Smooth muscle cell (in vitro differentiated cells): ENCODE measurements at regions not wholly inside any gene's neighbourhood (a gene's known extent, or its start where the extent isn't known, plus 50 kb on each side); places are given as distances from the start of the nearest gene placed in this dataset.

Experiments used
- DNase-seq: peaks from one replicate; lab custom pipeline; 2025; ENCODE audit not compliant: unreplicated experiment; lab: John Stamatoyannopoulos, UW
- H2AFZ ChIP-seq: fragments of 200-600 bp; sonication (generic); 2 replicates; pipeline ENCODE4 v1.6.0; 2016; ENCODE audit warnings: antibody characterized with exemption, low read depth, mild to moderate bottlenecking
- H3F3A ChIP-seq: fragments of 200-600 bp; sonication (generic); 2 replicates; pipeline ENCODE4 v1.6.0; 2017; ENCODE audit warnings: antibody characterized with exemption, low read depth
- H3K27ac ChIP-seq: fragments of 200-600 bp; sonication (generic); 2 replicates; pipeline ENCODE4 v1.5.1; 2016; ENCODE audit warnings: low read depth, mild to moderate bottlenecking
- H3K27me3 ChIP-seq: fragments of 200-600 bp; sonication (generic); 2 replicates; pipeline ENCODE4 v1.6.1; 2016; ENCODE audit warnings: low read depth, mild to moderate bottlenecking
- H3K36me3 ChIP-seq: fragments of 200-600 bp; sonication (generic); 2 replicates; pipeline ENCODE4 v1.5.1; 2016; ENCODE audit warnings: low read depth
- H3K4me1 ChIP-seq: fragments of 200-600 bp; sonication (generic); 2 replicates; pipeline ENCODE4 v1.5.1; 2016; ENCODE audit warnings: low read depth
- H3K4me2 ChIP-seq: fragments of 200-600 bp; sonication (generic); 2 replicates; pipeline ENCODE4 v1.6.0; 2016; ENCODE audit warnings: mild to moderate bottlenecking
- H3K4me3 ChIP-seq: fragments of 200-600 bp; sonication (generic); 2 replicates; pipeline ENCODE4 v1.5.1; 2016; ENCODE audit warnings: mild to moderate bottlenecking
- H3K79me2 ChIP-seq: fragments of 200-600 bp; sonication (generic); 2 replicates; pipeline ENCODE4 v1.6.0; 2016; ENCODE audit warnings: low read depth, mild to moderate bottlenecking
- H3K9ac ChIP-seq: fragments of 200-600 bp; sonication (generic); 2 replicates; pipeline ENCODE4 v1.6.0; 2016; ENCODE audit warnings: low read depth
- H3K9me3 ChIP-seq: fragments of 200-600 bp; sonication (generic); replicated peaks from 2 replicates; pipeline ENCODE4 v1.5.1; 2016; ENCODE audit warnings: low read depth
- H4K20me1 ChIP-seq: fragments of 200-600 bp; sonication (generic); 2 replicates; pipeline ENCODE4 v1.6.0; 2016; ENCODE audit warnings: low read depth
- WGBS: methylation state at CpG from one replicate; pipeline ENCODE4 v1.1.7; 2016; ENCODE audit warnings: low lambda C conversion rate; 5-methylcytosine and 5-hydroxymethylcytosine counted together
- TF ChIP-seq, protein P1 (sequence below): fragments of 200-600 bp; sonication (generic); IDR thresholded peaks from 2 replicates; pipeline ENCODE4 v1.5.1; 2017; ENCODE audit warnings: borderline replicate concordance, mild to moderate bottlenecking, antibody characterized with exemption; ENCODE audit not compliant: insufficient read depth, poor library complexity, severe bottlenecking

DNA sequence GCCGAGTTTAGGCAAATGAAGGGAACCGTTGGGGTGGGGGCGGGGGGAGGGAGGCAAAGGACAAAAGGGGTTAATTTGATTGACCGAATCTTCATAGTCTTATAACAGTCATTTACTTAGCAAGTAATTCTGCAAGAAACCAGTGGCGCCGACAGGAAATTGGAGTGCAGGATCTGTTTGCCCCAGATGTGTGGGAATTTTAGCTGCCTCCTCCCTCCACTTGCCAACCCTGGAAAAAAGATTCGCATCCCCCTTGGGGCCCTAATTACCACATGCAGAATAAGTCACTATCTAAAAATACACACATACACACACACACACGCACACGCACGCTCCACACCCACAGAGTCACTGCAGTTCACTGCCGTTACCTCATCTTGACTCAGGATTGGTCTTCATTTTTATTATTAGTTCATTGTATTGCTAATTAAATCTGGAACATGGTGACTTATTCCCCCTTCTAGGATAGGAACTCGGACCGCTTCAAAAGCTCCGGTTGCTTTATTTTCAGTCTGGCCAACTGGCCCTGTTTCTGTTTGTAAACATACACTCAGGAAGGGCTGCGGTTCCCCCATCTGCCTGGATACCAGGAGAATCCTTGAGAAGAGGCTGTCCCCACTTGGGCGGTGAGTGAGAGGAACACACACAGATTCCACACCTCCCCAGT lies 241.6 kb upstream of the SALL1 start:
- Histone ChIP-seq H3K4me2 (peak overlapping the region; percentile 41), H3K36me3 (no peaks in the 10 kb centered on the region), H2AFZ (no peak overlapping the region), H3K9me3 (no peaks in the 10 kb centered on the region), H3K27me3 (no peaks in the 10 kb centered on the region), H3K4me3 (no peak overlapping the region), H4K20me1 (no peaks in the 10 kb centered on the region), H3K79me2 (no peaks in the 10 kb centered on the region), H3K27ac (peak overlapping the region; percentile 86), H3K4me1 (peaks cover 32% of the 10 kb centered on the region), H3F3A (no peaks in the 10 kb centered on the region), H3K9ac (peak overlapping the region; percentile 59)
- 32% methylated on average over 16 of the region's 16 CpGs for WGBS
- TF ChIP-seq, protein P1, sequence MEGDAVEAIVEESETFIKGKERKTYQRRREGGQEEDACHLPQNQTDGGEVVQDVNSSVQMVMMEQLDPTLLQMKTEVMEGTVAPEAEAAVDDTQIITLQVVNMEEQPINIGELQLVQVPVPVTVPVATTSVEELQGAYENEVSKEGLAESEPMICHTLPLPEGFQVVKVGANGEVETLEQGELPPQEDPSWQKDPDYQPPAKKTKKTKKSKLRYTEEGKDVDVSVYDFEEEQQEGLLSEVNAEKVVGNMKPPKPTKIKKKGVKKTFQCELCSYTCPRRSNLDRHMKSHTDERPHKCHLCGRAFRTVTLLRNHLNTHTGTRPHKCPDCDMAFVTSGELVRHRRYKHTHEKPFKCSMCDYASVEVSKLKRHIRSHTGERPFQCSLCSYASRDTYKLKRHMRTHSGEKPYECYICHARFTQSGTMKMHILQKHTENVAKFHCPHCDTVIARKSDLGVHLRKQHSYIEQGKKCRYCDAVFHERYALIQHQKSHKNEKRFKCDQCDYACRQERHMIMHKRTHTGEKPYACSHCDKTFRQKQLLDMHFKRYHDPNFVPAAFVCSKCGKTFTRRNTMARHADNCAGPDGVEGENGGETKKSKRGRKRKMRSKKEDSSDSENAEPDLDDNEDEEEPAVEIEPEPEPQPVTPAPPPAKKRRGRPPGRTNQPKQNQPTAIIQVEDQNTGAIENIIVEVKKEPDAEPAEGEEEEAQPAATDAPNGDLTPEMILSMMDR = no peak
- DNase-seq = no peak

DNA sequence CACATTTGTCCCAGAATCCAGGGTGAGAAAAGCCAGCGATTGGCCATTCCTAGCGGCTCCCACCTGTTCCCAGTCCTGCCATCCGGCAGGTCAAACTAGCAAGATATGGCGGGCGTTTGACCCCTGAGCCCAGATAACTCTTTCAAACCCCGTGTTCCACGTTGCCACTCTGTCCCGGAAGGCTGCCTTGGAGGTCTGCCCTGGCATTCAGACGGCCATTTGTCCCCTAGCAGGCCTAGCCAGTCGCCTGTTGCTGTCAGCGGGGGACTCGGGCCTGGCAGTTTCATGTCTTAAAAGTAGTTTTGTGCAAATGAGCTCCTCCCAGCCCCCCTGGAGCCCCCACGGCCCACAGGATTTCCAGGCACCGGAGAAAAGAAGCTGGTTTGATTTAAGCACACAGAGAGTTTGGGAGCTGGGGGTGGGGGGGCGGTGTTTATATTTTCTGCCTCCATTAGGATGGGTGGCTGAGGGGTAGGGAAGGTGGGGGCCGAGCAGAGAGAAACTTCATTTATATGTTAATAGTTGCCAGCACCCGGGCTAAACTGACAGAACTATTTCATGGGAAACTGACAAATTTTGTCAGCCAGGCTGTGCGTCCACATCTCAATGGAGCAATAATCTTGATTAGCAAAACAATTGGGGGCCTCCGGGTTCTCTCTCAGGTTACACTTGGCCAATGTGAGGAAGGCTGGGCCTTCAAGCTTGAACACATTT lies 240.9 kb upstream of the SALL1 start:
- Histone ChIP-seq H2AFZ (no peak overlapping the region), H3K4me3 (no peak overlapping the region), H3K4me1 (peaks cover 32% of the 10 kb centered on the region), H3K27ac (peak overlapping the region; percentile 29), H3K27me3 (no peaks in the 10 kb centered on the region), H3K9ac (peak overlapping the region; percentile 33), H3K4me2 (peak overlapping the region; percentile 41), H3K9me3 (no peaks in the 10 kb centered on the region), H4K20me1 (no peaks in the 10 kb centered on the region), H3F3A (no peaks in the 10 kb centered on the region), H3K79me2 (no peaks in the 10 kb centered on the region), H3K36me3 (no peaks in the 10 kb centered on the region)
- DNase-seq = no peak
- WGBS = 43% methylated on average over 17 of the region's 19 CpGs
- TF ChIP-seq, protein P1 = no peak

DNA sequence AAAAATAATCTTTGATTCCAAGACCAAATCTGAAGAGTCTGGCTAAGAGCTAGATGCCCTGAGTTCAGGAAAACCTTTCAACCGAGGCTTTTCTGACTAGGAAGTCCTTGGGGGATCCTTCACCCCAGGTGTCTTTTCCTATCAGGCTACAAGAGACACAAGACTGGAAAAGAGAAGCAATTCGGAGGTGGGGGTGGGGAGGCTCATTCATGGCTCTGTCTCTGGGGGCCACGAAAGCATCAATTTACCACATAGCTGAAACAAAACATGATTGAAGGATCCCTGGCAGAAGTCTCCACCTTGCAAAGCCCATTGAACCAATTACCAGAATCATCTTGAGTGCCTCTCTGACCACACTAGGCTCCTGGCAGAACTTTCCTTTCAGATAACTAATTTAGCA lies 239.8 kb upstream of the SALL1 start:
- Histone ChIP-seq H3K4me1 (peaks cover 32% of the 10 kb centered on the region), H3K9ac (no peak overlapping the region), H3K9me3 (no peaks in the 10 kb centered on the region), H3K79me2 (no peaks in the 10 kb centered on the region), H3K27ac (no peak overlapping the region), H4K20me1 (no peaks in the 10 kb centered on the region), H3F3A (no peaks in the 10 kb centered on the region), H2AFZ (no peak overlapping the region), H3K36me3 (no peaks in the 10 kb centered on the region), H3K27me3 (no peaks in the 10 kb centered on the region), H3K4me2 (no peak overlapping the region), H3K4me3 (no peak overlapping the region)
- DNase-seq = no peak
- WGBS = 78% methylated on average over 3 of the region's 3 CpGs
- TF ChIP-seq, protein P1 = no peak
